NCI-H1105 treated with DMSO at 0.1 percent for 48 hours (cell line): ENCODE measurements at regions not wholly inside any gene's neighbourhood (a gene's known extent, or its start where the extent isn't known, plus 50 kb on each side); places are given as distances from the start of the nearest gene placed in this dataset.

ENCODE experiments used
- DNase-seq: peaks from one replicate; lab custom pipeline; 2025; lab: John Stamatoyannopoulos, UW

DNA sequence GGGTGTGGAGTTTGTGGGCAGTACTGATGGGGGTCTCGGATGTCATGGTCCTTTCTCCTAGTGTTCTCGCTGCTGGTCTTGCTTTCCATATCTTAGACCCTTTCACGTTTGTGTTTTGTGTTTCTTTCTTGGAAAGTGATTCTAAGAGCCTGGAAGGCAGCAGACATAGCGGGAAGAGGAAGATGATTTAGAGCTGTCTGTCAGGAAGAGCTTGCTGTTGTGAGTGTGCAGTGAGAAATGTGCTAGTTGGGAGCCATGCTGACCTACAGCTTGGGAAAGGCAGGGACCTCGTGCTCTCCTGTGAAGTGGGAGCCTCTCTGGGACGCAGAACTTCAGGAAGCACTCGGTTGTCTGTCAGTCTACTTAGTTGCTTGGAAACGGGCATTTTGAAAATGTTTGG lies 122.2 kb downstream of the ZNF518B start:
- no peak for DNase-seq

DNA sequence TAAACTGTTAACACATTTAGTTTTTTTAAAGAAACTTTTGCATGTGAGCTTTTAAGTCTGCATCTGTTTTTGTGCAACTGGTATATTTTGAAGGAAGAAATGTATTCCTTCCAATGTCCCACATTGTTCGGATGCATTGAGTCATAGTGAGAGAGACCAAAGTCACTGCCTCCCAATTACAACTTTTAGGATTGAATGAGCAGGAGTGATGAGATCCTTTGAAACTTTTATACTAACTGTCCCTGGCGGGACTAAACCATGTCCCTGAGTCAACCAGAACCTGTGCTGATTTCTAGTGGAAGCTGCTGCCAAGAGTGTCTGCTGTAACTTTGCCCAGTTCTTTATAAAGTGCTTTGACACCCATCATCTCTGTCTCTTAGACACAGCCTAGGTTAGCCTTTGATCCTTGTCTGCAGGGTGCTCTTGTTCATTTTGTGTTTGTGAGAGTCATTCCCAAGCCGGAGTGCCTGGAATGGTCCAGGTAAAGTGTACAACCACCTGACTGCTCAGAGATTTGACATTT lies 122.7 kb downstream of the ZNF518B start:
- no peak for DNase-seq

DNA sequence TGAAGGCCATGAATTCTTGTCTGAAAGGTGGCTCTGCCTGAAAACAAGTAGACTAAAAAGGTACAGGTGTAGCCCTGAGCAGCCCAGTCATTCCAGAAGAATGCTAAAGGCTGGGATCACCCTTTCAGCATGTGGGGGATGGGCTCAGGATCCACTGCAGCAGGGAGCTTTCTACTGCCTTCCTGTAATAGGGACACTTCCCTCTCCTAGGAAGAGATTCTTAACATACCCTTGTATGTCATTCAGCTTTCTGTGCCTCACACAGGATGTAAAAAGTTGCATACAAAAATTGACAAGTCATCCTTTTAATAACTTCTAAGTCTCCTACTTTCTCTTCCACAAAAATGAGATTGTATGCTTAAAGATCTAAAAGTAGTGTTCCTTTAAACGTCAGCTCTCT lies 123.3 kb downstream of the ZNF518B start:
- DNase-seq, result no peak

DNA sequence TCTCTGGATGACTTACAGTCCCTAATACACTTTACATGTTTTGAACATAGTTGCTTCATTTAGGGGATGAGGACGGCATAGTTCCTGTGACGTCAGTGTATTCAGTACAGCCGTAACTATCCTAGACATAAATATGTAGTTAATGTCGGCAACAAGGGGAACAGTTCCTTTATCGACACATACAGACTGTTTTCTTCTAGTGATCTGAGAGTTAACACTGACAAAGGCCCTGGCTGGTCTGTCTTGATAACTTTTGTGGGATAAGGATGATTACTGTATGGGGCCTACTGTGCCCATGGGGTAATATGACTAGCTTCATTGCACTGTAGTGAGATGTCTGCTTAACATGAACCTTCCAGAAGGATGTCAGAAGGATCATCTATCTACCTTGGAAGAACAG lies 131.2 kb downstream of the ZNF518B start:
- no peak for DNase-seq

DNA sequence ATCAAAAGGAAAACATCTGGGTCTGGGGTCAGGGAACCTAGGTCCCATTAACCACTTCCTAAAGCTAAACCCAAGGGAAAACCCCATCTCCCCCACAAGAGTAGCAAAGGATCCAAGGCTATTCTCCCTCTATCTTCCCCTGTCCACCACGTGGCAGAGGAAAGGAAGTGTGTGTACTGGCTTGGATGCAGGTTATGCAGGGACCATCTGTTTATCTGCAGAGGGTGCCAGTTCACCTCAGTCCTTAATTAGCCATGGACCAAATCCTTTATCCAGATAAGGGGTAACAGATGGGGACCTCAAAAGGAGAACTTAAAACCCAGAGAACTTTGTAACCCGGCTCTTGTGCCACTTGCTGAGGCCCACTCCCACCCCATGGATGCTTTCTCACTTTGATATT lies 135.3 kb downstream of the ZNF518B start:
- no peak for DNase-seq

DNA sequence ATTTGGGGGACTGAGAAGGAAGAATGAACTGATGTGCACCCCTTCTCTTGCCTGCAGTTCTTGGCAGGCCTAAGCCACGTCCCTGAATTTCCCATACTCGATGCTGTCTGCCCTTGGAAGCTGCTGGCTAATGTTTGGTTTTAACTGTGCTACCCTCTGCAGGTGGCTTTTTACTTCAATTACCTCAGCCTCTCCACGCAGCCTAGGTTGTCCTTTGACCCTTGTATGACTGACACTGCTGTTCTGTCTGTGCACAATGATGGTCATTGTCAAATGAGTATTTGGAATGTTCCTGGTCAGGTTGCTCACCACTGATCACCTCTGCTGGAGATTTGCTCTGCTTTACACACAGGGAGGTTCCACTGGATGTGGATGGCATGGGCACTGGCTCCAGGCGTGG lies 137.1 kb downstream of the ZNF518B start:
- DNase-seq, result no peak

DNA sequence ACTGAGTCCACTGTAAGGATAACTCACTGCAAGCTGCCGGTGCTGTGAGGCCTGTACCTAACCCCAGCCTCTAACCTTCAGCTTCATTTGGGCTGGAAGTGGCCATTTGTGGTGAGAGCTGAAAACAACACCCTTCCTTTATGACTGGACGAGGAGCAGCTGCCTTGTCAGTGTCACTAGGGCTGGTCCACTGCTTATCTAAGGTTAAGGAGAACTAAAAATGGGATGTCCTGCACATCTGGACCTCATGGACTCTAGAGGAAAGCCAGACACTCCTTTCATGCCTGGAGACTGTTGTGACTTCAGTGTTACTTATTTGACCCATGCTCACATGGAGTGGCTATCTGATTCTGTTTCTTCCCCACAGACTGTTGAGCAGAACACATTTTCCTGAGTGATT lies 139.9 kb downstream of the ZNF518B start:
- no peak for DNase-seq

DNA sequence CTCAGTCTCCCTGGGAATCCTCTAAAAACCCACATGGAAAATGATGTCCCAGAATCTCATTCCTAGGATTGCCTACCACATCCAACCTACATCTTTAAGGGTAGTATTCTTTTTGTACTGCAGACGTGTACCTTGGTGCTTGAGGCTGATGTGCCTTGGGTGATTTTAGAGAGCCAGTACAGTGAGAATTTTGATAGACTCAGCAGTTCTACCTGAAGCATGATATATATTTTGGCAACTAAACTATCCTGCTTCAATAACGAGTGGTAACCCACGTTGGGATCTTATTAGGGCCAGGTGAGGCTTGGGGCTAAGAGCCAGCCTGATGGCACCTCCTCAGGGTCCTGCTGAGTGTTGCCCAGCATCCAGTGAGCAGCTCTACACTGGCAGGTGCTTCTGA lies 140.4 kb downstream of the ZNF518B start:
- no peak for DNase-seq

DNA sequence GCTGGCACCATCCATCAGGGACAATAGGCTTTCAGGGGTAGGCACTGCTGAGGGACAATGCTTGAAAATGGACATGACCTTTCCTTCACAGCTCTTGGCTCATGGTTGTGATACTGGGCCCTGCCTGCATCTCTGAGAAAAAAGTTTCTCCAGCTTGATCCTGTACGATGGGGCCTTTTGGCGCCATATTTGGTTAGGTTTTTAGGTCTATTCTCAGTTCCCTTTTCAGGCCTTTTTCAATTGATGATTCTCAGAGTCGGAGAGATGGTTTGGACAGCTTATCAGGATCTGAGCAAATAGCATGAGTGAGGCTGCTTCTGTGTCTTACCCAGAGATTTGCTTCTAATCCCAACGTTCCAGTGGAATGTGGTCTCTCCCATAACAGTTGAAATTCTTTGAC lies 141.6 kb downstream of the ZNF518B start:
- no peak for DNase-seq

DNA sequence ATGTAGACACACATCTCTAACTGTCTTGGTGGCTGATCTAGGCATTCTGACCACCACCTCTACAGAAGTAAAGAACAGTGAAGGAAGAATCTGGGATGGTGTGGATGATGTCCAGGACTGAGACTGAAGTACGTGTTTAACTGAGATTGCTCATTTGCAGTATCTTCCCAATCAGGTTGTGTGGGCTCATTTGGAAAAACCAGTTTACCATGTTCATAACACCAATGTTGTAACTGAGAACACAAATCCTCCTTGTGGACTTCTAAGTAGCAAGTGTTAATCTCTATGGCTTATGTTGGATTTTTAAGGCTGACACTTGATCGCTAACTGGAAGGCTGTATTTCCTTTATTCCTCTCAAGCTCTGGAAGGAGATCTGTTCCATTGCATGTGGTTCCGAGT lies 144.7 kb downstream of the ZNF518B start:
- no peak for DNase-seq

DNA sequence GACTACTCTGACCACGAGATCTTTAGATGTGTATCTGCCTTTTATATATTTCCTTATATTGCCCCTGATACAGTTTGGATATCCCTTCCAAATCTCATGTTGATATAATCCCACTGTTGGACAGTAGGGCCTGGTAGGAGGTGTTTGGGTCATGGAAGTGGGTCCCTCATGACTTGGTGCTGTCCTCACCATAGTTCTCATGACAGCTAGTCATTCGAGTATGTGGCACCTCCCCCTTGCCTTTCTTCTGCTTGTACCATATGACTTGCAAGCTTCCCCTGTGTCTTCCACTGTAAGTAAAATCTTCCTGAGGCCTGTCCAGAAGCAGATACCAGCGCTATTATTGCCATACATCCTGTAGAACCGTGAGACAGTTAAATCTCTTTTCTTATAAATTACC lies 145.3 kb downstream of the ZNF518B start:
- DNase-seq, result no peak

DNA sequence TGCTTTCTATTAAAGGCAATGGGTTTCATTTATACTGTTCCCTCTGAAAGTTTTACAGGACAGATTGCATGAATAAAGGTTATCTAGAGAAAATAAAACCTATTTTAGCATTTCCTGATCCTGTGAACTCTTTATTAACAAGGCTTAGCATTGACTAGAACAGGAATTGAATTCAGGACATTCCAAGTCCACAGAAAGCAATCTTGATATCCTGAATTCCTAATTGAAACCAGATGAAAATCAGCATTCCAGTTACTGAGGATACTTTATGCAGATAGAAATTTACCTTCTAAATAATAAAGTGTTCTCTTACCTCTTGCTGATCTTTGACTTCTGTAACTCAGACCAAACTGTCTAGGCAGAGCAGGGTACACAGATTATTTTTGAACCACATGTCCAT lies 151.4 kb downstream of the ZNF518B start:
- no peak for DNase-seq

DNA sequence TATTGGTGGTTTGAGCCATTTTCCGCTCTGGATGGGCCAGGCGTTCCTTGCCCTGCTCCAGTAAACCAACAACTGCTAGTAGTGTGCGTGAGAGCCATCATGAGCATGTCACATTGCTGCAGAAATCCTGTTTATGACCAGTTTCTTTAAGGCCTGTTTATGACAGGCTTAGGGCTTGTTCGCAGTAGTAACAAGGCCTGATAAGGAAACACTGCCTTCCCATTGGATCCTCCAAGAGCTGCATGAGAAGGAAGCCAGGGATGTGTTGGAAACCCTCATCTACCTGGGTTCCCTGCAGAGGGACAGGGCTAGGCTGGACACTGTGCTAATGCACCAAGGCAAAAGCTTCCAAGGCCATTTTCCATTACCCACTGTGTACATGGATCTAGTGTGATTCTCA lies 153.9 kb downstream of the ZNF518B start:
- no peak for DNase-seq

DNA sequence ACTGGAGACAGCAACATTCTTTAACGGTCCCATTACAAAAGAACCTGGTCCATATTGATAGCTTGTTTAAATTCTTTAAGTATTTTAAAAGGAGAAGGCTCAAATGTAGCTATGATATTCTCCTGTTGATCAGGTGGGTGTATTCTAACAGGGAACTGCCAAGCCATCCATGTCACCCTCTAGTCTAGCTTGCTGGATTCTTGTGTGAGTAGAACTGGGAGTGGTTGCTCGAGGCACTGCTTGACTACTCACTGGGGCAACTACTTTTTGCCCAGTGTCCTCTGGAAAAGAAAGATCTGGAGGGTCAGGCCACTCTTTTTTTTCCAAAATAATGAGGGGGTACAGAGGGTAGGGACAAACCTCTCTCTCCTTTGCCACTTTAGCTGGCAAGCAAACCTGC lies 155.1 kb downstream of the ZNF518B start:
- no peak for DNase-seq

DNA sequence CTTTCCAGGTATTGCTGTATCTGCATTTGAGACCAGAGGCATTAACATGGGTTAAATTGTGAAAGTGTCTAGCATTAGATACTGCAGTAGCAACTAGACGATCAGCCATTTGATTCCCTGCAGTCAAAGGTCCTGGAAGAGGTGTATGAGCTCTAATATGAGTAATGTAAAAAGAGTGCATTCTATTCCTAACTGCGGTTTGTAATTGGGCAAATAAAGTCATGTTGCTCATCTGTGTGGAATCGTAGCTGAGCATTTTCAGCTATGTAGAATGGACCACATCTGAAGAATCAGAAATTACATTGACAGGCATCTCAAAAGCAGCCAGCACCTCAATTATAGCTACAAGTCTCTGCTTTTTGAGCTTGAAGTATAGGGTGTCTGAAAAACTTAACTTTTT lies 157.6 kb downstream of the ZNF518B start:
- no peak for DNase-seq

DNA sequence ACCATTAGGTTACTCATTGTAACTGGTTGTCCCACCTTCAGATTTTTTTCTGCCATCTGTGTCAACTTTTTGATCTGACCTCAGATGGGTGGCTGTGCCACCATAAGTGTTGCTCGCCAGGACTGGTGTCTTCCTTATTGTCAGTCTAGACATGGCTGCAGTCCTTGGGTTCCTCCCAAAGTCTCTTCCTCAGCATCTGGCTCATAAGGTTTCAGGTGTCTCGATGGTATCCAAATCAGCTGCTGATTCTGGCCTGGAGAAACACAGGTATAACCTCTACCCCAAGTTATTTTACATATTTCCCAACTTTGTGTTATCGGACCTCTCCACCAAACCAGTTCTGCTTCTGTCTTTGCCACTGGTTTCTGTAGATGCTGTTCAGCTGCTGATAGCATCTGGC lies 158.5 kb downstream of the ZNF518B start:
- no peak for DNase-seq

DNA sequence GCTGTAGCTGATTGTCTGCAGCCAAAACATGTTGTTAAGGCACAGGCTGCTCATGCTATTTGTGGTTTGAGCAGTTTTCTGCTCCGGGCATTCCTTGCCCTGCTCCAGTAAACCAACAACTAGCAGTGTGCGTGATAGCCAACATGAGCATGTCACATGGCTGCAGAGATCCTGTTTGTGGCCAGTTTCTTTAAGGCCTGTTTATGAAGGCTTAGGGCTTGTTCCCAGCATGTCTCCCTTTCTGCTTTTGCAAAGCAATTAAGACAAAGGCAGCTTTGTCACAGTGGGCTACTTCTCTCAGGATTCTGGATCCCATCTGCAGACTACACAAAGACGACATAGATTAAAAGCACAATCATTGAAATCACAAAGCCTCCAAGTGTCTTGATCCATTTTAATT lies 160.5 kb downstream of the ZNF518B start:
- no peak for DNase-seq

DNA sequence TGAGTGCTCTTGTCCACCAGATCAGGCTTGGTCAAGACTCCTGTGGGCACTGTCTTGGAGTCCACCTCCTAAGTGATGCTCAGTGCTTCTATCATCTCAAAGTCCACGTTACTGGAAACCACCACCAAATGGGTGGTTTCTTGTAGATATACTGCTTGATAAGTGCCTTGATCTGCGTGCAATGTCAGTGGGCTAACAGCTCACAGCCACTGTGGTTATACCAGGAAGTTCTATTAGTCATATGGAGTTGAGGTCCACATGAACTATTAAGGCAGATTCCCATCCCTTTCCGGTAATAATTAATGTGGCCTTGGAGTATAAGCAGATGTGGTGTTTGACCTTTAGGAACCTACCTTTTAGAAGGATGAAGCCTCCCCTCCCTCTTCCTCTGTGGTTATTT lies 161.9 kb downstream of the ZNF518B start:
- DNase-seq, result no peak

DNA sequence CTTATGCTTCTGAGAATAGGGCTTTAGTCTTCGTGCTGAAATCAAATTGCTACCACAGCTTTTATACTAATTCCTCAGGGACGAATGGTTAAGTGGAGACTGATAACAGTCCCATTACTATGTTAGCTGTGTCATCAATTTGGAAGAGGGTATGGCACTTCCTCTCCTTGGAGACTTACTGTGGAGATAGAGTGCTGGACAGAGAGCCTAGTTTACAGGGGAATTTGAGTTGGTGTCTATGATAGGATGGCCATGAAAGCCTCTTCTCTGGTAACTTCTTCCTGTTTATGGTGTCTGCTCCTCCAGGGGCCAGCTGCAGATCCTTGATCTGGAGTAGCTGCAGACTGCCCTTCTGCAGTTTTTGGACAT lies 167.7 kb downstream of the ZNF518B start:
- DNase-seq, result no peak

DNA sequence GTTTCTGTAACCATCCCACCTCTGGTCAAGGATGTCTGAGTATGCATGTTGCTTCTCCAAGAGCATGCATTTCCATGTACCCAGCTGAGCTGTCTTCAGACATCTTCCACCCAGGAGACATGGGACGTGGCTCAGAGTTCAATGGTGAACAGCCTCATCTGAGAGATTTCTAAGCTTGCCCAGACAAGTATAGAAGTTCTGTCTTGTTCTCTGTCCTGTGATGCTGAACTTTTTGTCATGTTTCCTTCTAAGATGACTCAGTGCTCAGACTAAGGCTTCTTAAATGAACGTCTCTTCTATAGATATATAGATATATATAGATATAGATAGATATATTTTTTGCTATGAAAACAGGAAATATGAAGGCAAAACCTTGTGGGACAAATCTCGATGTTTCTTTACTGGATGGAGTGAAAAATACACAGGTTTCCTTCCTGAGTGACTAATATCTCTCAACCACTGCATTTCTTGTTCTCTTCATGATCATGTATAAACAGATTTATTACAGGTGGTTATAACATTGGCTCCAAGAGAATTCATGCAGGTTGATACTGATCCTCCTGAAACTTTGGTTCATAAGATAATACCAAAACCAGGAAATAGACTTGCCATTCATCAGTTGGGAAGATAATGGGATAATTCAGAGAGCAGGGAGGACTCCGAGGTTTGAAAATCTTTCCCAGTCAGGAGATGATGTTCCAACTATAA lies 168.2 kb downstream of the ZNF518B start:
- DNase-seq, result no peak

DNA sequence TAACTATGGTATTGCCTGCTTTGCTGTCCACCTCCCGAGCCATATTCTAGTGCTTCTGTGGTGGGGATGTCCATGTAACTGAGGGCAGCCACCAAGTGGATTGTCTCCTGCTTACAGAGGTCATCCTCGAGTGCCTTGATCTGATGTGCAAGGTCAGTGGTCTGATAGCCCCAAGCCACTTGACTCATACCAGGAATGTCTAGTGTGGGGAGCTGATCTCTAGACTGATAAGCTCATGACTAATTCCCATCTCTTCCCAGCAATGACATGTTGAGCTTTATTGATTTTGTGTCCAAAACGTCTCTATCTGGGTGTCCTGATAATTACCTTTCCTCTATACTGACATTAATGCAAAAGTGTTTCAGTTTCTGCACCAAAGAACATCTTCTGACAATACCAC lies 168.4 kb upstream of the WDR1 start:
- DNase-seq, result no peak

DNA sequence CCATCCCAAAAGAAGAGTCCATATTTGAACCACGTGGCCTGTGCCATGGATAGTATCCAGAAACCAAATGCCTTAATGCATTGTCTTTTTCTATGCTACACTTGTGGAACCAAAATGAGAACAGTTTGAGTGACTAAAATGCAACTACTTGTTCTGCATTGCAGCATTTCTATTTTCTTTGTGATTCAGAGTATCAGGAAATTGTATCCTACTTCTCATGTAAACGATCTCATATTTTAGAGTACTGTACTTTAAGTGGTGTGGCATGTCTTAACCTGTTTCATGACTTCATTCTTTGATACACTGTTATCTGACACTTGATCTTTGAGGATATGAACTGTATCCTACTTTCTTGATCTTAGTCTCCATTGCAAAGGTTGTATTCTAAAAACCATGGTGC lies 167.2 kb upstream of the WDR1 start:
- DNase-seq, result peak; percentile 5

DNA sequence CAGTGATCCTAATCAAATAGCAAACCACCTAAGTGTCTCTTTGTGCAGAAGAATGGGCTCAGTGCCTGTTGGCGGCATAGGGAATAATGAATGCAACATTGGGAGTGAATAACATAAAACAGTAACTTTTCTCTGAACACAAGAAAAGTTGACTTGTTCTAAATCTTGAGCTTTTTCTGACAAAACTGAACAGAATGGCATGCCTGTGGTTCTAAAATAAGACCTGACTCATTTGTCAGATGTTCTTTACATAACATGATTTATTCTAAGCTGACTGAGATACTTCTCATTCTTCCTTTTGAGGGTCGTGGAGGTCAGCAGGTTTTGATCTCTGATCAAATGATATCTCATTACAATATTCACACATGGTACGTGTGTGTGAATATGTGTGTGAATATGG lies 165.4 kb upstream of the WDR1 start:
- no peak for DNase-seq

DNA sequence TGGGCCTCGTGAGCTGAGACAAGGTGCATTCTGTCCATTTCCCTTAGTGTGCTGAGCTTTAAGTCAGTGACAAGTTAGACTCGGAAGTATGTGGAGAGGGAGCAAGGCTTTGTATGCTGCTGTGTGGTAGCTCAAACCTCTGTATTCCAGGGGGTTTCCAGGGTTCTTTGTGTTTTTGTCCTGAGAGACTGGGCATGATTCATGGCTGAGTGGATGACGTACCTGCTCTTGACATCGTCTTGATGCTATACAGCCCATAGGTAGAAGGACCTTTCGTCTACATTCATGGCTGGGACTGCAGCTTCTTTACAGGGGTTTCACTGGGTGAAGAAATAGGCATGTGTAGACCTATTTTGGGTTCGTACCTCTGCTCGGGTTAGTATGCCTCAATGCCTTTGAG lies 162.7 kb upstream of the WDR1 start:
- no peak for DNase-seq

DNA sequence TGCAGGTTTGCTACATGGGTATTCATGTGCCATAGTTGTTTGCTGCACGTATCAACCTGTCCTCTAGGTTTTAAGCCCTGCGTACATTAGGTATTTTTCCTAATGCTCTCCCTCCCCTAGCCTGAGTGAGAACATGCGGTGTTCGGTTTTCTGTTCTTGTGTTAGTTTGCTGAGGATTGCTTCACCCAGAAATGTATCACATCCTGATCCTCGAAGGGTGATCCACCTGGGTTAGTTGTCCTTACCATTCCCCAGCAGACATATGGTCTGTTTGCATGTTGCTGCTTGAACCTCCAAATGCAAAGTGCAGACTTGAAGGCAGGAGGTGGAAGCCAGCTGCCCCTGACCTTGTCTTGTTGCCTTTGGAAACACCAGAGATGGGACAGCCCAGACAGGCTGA lies 161.5 kb upstream of the WDR1 start:
- DNase-seq, result no peak
